Embryonic facial prominence (tissue), 1 donor: ENCODE measurements at regions not wholly inside any gene's neighbourhood (a gene's known extent, or its start where the extent isn't known, plus 50 kb on each side); places are given as distances from the start of the nearest gene placed in this dataset.

Source experiments
- DNase-seq: peaks from one replicate; pipeline ENCODE4 v3.0.0-alpha.2; 2016; ENCODE audit errors: extremely low spot score

DNA sequence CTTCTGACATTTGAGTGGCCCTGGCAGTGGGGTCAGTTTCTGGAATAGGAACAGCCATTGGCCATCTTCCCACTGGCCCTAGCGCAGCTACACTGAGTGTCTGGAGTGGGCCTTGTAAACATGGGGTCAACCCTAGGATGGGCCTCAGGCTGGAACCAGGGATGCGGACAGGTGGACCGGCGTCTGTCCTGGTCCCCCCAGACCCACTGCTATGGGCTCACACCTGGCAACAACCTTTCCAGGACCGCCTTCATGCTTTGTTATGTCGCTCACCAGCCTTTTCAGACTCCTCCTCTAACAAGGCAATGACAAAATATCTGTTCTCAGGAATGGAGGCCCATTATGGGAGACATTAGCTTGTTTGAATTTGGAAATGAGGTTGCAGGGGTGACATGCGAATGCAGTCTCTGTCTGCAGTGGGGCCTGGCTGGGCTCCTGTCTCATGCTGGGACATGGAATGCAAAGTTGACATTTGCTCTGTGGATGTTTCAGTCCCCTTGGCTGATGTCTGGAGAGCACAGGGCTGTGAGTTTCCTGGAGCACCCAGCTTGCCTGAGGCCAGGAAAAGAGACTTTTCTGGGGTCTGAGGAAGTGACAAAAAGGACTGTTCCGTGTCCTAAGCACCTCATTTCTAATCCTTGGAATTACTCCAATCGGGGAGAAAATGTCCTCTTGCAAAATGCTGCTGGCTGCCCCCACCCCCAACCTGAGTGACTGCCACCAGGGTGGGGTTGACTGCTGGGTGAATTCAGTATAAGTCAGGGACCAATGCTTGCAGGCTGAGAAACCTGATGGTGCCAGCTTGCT is 98.7 kb upstream of the PMEPA1 start:
- no peak for DNase-seq

DNA sequence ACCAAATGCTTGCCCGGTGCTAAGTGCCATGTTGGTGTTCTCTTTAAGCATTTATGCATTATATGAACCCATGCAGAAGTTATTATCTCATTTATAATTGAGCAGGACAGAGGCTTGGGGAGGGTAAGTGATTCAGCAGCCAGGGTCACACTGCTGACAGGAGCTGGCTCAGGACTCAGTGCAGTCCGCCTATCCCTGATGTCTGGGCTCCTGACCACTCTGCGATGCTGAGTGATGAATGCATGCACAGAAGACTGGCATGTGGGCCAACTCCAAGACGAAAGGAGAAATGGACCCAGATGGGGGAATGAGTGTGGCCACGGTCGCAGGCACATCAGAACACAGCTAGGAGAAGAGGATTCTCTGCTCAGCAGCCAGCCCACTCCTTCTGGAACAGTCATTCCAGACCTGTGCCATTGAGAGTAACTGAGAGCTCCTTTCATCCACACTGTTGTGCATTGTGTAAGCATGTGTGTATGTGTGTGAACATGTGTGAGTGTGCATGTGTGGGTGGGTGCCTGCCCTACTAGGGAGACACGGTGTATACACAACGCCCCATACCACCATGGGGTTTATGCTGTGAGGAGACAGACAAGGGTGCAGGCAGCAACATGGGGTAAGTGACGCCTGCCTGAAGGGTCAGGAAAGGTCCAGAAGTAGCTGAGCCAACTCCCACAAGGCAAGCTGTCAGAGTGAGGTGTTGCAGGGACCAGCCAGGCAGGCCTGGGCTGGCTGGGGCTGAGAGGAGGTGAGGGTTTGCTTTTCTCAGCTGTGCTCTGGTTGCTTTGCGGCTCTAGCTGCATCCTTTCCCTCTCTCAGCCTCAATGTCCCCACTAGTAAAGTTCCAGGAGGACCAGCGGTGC is 97.8 kb upstream of the PMEPA1 start:
- DNase-seq, result no peak

DNA sequence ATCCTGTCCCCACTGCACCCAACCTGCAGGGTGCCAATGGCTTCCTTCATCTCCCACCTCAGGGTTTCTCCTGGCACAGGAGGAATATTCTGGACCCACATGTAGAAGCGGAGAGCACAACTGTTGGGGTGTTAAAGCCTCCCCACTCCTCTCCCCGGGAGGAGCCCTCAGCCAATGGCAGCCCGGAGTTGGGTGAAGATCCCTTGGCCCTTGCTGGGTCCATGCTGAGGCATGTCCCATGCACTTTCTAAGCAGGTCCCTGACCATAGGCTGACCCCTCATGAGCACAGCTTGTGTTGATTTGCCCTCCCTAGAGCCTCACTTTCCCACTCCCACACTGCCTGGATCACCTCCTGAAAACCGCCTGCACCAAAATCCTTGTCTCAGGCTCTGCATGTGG is 97.2 kb upstream of the PMEPA1 start:
- DNase-seq, result no peak

DNA sequence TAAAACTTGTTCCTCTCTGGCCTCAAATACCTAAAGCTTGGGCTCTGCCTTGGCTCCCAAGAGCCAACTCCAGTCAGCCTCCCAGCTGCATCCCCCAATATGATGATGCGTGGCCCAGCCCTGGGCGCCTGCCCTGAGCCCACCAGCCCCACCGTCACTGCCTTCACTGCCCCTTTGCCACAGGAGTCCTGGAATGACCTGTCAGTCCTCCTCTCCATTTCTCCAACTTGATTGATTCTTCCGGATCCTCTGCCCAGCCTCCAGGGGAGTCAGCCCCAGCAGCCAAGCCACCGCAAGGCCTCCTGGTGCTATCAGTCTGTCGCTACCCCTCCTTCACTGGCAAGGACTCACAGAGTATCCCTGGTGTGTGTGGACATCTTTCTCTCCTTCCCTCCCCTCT is 96.7 kb upstream of the PMEPA1 start:
- no peak for DNase-seq

DNA sequence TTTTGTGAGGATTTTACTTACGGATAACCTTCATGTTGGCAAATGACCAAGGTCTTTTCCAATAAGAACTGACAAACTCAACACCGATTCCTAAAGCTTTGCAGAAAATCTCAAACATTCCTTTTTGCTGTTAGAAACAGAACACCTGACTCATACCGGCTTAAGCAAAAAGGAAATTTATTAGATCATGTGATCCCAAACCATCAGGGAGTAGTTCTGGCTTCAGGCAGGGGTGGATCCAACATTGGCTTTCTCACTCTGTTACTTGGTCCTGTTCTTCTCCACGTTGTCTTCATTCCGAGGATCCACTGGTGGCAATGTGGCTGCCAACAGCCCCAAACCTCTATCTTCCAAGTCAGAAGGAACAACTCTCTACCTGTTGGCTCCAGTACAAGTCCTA is 95.9 kb upstream of the PMEPA1 start:
- DNase-seq, result no peak

DNA sequence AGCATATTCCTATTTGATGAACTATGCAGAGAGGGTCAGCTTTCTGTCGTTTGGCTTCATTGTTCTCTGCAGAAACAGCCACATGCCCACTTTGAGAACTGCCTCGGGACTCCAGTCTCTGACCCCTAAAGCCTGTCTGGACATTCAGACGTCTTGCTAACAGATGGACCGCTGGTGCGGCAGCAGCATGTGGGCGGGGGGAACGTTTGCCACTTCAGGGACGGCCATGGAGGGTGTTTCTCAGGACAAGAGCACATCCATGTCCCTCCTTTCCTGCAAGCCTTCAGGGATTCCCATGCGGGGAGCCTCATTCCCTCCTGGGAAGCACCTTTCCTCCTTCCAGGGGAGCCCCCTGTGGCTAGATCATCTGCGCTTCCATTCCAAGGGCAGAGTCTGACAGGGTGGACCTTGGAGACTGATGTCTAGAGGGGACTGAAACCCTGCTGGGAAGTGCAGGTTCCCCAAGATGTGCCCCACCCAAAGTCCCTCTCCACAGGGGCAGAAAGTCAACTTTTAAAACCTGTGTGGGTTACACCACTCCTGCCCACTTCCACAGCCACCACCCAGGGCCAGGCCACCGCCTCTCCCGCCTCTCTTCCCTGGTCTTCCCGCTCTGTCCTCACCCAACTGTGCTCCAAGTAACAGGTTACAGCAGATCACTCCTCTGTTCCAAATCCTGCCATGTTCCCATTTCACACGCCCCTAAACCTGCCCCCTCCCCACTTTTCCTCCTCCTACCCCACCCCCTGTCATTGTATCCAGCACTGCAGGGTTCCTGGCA is 94.8 kb upstream of the PMEPA1 start:
- no peak for DNase-seq

DNA sequence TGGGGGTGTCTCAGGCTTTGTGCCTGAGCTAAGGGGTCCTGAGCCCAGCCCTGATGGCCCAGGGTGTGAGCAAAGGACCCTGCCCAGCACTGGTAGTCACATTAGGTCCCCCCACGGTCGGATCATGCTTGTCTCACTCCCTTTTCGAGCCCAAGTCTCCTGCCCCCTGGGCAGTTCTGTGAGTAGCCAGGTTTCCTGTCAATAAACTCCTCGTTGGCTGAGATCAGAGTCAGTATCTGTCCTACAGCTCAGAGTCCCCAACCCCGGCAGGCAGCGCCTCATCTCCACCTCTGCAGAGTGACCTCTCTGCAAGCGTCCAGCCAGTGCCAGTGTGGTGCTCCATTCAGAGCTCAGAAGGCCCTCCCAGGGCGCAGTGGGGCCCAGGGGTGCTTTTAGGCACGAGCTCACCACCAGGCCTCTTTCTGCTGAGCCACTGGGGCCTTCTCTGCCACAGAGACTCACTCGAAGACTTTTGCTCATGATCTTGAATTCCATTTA is 93.7 kb upstream of the PMEPA1 start:
- DNase-seq, result no peak

DNA sequence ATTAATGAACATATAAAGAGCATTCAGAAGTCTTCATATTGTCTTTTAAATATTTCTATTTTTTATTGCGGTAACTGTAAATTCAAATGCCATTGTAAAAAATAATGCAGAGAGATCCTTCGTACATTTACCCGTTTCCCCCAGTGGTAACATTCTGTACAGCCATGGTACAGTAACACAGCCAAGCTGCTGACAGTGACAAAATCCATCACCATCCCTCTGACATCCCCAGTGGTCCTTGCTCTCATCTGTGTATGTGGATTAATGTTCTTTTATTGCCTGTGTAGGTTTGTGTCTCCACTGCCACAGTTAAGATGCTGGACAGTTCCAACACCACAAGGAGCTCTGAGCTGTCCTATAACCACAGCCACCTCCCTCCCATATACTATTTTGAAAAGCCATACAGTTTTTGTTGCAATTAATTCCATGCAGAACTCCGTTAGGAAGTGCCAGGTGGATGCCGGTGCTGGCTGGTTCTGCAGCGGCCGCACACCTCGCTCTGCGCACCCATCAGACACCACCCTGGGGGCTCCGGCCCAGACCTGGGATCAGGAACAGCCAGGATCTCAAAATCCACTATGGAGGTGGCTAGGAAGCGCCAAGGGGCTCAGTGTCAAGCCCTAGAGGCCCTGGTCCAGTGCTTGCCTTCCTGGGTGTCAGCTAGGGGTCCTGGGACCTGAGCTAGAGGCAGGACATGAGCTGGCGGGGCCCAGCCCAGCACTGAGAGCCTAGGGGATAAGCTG is 93.1 kb upstream of the PMEPA1 start:
- no peak for DNase-seq

DNA sequence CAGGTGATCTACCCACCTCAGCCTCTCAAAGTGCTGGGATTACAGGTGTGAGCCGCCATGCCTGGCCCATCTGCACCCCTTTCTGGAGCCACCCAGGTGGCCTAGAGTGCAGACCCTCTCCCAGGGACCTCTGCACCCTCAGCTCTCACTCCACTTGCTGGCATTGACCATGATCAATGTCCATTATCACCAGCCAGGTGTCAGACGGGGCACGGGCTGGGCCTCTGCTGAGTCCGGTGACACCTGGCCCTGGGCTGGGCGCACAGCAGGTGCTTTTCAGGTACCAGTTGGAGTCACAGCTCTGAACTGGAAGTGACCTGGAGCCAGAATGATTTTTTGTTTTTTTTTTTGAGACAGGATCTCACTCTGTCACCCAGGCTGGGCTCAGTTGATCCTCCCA is 91.8 kb upstream of the PMEPA1 start:
- no peak for DNase-seq

DNA sequence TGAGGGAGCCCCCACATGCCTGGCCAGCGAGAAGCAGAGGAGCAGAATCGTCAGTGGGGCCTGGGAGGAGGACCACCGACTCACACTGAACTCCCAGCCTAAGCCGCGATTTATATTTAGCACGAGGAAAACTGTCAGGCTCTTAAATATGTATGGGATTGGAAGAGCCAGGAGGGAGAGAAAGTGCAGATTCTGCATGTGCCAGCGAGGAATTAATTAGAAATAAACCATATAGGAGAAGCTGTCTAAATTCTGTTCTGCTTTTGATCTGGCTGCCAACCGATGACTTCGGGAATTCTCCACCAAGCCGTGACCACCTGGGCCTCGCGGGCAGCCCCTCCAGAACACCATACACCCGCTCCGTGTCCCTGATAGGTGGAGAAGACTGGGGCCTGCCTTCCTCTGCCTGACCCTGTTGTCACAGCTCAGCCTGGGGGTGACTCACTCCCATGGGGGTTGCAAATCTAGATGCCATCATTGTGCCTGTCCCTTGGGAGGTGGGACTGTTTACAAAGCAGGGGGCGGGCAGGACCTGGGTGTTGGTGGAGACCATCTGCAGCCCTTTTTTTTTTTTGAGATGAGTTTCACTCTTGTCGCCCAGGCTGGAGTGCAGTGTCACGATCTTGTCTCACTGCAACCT is 91.1 kb upstream of the PMEPA1 start:
- no peak for DNase-seq

DNA sequence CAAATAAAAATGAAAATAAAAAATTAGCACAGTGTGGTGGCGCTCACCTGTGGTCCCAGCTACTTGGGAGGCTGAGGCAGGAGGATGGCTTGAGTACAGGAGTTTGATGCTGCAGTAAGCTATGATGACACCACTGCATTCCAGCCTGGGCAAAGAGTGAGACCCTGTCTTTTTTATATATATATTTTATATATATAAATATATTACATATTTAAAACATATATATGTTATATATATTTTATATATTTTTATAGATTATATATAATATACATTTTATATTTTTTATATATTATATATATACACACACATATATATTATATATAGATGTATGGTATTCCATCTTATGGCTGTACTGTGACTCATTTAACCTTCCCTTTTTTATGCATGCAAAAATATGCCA is 87.6 kb upstream of the PMEPA1 start:
- DNase-seq, result no peak

DNA sequence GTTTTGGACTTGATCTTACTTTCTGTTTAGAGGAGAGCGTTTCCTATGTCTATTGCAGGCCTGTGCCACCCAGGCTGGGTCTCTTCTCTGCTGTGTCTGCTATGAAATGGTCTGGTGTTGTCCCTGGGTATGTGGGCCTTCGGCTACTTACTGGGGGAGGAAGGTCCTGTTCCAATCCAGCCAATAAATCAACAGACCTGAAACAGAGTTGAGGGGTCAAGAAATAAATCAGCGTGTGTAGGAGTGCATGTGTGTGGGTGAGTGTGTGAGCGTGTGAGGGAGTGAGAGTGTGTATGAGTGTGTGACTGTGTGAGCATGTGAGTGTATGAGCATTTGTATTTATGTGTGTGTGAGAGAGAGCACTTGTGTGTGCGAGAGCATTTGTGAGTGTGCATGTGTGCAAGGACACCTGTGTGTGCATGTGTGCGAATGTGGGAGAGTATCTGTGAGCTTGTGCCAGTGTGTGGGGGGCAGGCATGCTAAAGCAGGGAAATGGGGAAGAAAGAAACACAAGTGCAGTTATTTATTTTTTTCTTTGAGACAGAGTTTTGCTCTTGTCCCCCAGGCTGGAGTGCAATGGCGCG is 86.3 kb upstream of the PMEPA1 start:
- DNase-seq, result no peak

DNA sequence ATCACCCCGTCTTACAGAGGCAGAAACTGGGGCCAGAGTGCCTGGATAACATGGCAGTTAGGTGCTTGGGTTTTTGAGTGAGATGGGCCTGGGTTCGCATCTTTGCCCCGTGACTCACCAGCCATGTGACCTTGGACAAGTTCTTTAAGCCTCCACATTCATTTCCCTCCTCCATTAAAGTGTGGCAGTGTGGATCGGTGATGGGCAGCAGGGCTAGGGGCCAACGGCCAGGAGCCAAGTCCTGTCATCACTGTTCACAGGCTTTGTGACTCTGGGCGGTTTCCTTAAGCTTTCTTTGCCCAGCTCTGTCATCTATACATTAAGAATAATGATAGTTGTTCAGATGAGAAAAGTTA is 85.5 kb upstream of the PMEPA1 start:
- no peak for DNase-seq

DNA sequence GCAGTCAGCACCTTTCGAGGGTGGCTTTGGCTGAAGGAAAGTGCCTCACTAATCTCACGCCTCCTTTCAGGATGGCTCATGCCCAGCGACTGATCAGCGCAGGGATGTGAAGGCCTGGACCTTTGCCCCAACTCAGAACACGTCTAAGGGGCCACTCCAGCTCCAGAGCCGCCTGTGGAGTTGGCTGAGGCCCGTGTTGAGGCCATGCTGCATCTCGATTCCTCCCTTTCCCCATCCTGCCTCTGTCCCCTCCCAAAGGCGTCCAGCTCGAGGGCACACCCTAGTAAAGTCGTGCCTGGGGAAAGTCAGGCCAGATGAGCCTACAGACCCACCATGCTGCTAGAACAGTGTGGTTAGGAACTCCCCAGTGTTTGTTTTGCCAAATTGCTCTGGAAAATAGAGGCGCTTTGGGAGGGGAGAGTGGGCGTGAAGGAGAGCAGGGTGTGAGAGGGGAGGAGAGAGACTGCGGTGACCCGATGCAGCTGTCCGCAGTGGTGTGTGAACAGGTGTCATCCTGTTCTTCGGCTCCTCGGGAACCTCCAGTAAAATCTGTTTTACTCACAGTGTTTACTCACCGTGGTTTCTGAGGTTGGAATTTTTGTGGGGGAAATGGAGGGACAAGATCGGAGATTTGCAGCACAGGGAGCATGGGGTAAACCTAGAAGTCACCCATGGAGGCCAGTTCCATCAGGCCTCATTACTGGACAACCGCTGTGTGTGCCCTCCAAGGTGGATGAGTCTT is 85.0 kb upstream of the PMEPA1 start:
- no peak for DNase-seq

DNA sequence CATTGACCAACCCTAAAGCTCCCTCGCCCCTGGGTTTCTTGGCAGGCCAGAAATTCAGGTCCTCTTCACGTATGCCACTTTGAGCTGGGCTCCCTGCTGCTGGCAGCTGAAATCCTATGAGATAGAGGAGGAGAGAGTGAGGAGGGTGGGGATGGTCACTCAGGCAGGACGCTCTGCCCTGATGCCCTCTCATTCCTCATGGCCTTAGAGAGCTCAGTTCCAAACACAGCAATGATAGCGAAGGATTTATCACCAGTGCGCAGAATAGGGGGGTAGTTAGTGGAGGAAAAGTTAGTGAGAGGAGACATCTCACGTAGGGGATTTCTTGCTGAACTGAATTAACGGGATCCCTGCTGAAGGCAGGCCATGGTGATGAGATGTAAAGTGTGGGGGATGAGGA is 84.2 kb upstream of the PMEPA1 start:
- no peak for DNase-seq

DNA sequence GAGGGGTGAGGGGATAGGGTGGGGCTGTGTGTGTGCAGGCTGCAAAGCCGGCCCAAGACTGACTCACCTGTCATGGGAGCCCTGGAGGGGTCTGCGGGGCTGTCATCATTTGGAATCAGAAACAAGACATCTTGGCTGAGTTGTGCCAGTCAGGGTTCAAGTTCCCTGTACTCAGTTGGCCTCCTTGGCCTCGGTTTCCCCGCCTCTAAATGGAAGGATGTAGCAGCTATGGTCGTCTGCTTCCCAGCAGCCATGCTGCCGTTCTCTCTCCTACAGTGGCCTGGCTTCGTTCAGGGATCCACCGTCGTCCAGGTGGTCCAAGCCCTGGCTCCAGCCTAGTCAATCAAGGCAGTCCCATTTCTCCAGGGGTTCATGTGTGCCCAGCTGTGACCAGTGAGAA is 83.6 kb upstream of the PMEPA1 start:
- no peak for DNase-seq

DNA sequence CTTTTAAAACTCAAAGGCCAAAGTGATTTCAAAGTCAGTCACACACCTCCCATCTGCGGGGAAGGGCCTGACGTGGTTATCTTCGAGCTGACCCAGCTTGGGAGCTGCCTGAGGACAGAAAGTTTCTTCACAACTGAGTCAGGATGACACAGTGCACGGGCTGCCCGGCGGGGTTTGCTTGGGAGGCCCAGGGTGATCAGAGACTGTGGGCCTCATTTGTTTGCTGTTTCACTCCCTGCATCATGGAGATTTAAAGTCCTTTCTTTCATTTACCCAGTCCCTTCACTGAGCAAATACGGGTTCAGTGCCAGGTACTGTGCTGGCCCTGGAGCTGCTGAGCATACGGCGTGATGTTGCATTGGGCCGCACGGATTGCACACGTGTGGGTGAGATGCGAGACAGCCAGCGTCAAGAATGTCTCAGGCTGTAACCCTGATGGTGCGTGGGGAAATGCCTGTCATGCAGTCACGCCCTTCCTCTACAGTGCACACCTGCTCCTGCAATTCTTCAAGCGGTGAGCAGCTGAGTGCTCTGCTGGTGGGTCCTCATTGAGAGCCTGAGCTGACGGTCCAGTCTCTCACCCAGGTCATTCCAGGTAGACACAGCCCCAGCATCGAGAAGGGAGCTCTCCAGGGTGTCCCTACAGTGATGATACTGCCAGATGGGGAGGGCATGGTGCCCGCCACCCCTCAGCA is 82.7 kb upstream of the PMEPA1 start:
- DNase-seq, result no peak

DNA sequence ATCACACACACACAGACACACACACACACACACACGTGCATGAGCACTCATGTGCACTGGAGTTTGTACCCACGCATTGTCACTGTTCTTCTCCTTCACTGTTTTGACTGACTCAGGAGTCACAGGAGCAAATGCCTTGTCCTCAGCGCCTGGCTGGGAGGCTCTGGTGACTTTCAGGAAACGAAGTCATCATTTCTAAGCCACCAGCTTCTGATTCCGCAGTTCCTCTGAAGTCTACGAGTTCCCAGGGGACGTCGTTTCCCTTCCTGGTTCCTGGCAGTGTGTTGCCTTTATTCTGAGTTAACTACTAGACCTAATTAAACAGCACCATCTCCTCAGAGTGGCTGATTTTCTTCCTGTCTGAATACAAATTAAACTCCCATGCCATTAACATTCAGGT is 82.2 kb upstream of the PMEPA1 start:
- DNase-seq, result no peak

DNA sequence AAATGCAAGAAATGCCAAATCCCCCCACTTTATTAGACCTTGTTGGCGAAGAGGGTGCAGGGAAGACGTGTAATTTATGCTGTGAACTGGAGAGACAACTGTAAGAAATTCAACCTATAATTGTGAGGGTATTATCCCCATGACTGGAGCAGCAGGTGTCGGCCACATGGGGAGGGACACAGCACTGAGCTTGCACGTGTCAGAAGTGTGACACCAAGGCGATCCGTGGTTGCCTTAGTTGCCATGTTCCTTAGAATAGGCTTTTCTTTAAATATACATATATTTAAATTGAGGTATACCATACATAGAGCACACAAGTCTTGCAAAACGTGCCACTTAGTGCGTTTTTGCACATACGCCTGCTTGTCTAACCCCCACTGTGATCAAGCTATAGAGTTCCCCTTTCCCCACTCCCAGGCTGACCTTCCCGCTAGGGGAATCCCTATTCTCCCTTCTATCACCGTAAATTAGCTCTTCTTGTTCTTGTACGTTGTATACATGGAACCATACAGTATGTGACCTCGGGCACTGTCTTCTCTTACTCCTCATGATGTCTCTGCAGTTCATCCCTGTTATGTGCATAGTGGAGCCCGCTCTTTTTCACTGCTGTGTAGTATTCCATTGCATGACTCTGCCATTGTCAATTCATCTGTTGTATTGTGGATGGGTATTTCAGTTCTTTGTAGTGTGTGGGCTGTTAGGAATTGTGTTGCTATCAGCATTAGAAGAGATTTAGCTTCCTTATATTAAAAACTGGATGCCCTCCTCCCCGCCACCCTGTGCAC is 81.6 kb upstream of the PMEPA1 start:
- DNase-seq, result no peak
